Chondrocyte (in vitro differentiated cells): ENCODE measurements at regions not wholly inside any gene's neighbourhood (a gene's known extent, or its start where the extent isn't known, plus 50 kb on each side); places are given as distances from the start of the nearest gene placed in this dataset.
A peak's percentile ranks its signal among the peaks of the same experiment; 100 is the strongest.

Source experiments
- DNase-seq: peaks from one replicate; pipeline ENCODE4 v3.0.0; 2021; ENCODE audit warnings: mixed read lengths, low spot score
- H3K27ac Mint-ChIP-seq: one replicate; pipeline ENCODE4 v1.8.0; 2021; ENCODE audit warnings: mild to moderate bottlenecking, moderate library complexity, mixed read lengths; ENCODE audit not compliant: unreplicated experiment
- H3K27me3 Mint-ChIP-seq: 2 replicates; pipeline ENCODE4 v1.8.0; 2021; ENCODE audit warnings: low read depth, mixed read lengths
- H3K36me3 Mint-ChIP-seq: 2 replicates; pipeline ENCODE4 v1.8.0; 2021; ENCODE audit warnings: low read depth, mixed read lengths
- H3K4me1 Mint-ChIP-seq: 2 replicates; pipeline ENCODE4 v1.8.0; 2021; ENCODE audit warnings: low read depth, mild to moderate bottlenecking, mixed read lengths
- H3K4me3 Mint-ChIP-seq: one replicate; pipeline ENCODE4 v1.8.0; 2021; ENCODE audit warnings: mild to moderate bottlenecking, moderate library complexity, mixed read lengths; ENCODE audit not compliant: unreplicated experiment
- H3K9me3 Mint-ChIP-seq: 2 replicates; pipeline ENCODE4 v1.8.0; 2021; ENCODE audit warnings: low read depth, mixed read lengths
- CTCF ChIP-seq: fragments of 200-600 bp; sonication (generic); IDR thresholded peaks from 2 replicates; pipeline ENCODE4 v1.5.0; 2021; ENCODE audit warnings: antibody characterized with exemption, mild to moderate bottlenecking, moderate library complexity

DNA sequence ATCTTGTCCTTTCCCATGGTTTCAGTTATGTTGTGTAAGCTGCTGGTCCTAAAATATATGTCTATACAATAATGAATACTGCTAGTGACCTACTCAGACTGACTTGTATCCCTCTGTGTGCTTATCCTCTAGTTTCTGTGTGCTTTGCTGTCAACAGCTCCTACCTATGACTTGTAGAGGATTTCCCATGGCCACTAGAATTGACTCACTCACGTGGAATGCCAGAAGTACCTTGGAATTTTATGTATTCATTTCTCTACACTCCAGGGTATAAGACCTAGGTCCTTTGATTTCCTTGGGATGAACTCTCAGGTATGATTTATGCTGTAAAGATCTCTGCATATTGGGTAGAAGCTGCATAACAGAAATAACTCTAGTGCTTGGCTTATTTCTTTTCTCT is 279.9 kb upstream of the SLIT2 start:
- H3K27ac Mint-ChIP-seq: no peak overlapping the region
- H3K4me1 Mint-ChIP-seq: peaks cover 4% of the 10 kb centered on the region
- TF ChIP-seq CTCF: no peak
- no peaks in the 10 kb centered on the region for H3K36me3 Mint-ChIP-seq
- no peak overlapping the region for H3K4me3 Mint-ChIP-seq
- H3K9me3 Mint-ChIP-seq: peaks cover 8% of the 10 kb centered on the region
- no peaks in the 10 kb centered on the region for H3K27me3 Mint-ChIP-seq
- no peak for DNase-seq

DNA sequence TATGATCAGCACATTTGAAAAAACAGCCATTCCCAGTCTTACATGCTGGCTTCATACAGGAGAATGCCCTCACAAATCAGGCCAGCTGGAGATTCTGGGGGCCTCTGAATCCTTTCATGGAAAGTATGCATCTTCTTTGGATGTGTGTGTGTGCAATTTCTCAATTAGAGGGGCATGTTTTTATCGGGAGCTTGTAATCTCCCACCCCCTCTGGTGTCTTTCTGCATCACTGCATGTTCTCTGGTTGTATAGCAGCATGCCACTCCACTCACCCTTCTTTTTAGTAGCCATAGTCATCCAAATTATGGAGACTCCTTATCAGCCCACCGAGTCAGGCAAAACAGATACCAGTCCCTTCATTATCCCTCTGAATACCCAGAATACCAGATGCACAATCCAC is 282.2 kb upstream of the SLIT2 start:
- Mint-ChIP-seq H3K36me3 (no peaks in the 10 kb centered on the region), H3K4me3 (no peak overlapping the region), H3K9me3 (peaks cover 11% of the 10 kb centered on the region), H3K27me3 (no peaks in the 10 kb centered on the region), H3K4me1 (peaks cover 3% of the 10 kb centered on the region), H3K27ac (no peak overlapping the region)
- no peak for DNase-seq
- TF ChIP-seq CTCF: peak; percentile 44

DNA sequence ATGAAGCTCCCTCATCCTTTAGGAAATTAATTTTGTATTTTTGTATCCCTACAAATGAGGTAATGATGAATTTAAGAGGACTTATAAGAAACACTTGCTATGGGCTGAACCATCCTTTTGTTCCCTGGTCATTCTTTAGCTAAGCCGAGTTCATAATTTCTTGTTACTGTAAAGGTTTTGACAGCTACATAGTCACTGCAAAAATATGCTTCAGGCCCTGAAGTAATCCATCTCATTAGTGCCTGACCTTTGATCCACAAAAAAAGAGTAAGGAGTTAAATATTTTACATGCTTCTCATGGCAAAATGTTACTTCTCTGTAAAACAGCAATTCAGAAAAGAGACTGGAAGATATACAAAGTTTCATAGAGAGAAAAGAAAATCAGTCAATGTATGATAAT is 290.6 kb upstream of the SLIT2 start:
- no peak overlapping the region for H3K4me3 Mint-ChIP-seq
- no peak for DNase-seq
- peaks cover 12% of the 10 kb centered on the region for H3K4me1 Mint-ChIP-seq
- peak overlapping the region; percentile 4 for H3K27ac Mint-ChIP-seq
- no peaks in the 10 kb centered on the region for H3K27me3 Mint-ChIP-seq
- H3K9me3 Mint-ChIP-seq: peaks cover 8% of the 10 kb centered on the region
- H3K36me3 Mint-ChIP-seq: no peaks in the 10 kb centered on the region
- TF ChIP-seq CTCF: no peak

DNA sequence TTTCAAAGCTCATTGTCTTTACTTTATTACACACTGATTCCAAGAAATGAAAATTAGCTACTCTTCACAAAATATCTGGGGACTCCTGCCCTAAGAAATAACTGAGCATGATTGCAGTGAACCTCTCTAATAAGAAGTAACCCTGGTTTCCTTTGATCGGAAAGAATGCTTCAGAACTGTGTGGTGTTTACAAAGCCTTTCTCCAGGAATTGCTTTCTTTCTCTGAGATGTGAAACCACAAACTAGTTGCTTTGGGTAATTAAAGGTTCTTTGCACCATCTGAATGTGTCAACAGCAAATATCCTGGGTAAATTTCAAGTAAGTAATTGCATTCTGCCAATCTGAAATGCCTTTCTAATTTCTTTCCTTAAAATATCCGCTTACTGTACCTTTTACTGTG is 292.9 kb upstream of the SLIT2 start:
- Mint-ChIP-seq H3K27ac (no peak overlapping the region), H3K36me3 (peaks cover 1% of the 10 kb centered on the region), H3K4me3 (no peak overlapping the region), H3K27me3 (no peaks in the 10 kb centered on the region), H3K4me1 (peaks cover 12% of the 10 kb centered on the region), H3K9me3 (peaks cover 3% of the 10 kb centered on the region)
- TF ChIP-seq CTCF: no peak
- DNase-seq: no peak

GRCh38 chr4:19947349-19947748 is 304.4 kb upstream of the SLIT2 start:
- H3K27me3 Mint-ChIP-seq: no peaks in the 10 kb centered on the region
- H3K4me3 Mint-ChIP-seq: no peak overlapping the region
- DNase-seq: no peak
- no peak for TF ChIP-seq CTCF
- no peaks in the 10 kb centered on the region for H3K36me3 Mint-ChIP-seq
- H3K4me1 Mint-ChIP-seq: peaks cover 47% of the 10 kb centered on the region
- peaks cover 5% of the 10 kb centered on the region for H3K9me3 Mint-ChIP-seq
- H3K27ac Mint-ChIP-seq: peak overlapping the region; percentile 45
